ENCODE measurements at regions not wholly inside any gene's neighbourhood (a gene's known extent, or its start where the extent isn't known, plus 50 kb on each side); places are given as distances from the start of the nearest gene placed in this dataset.

DNA sequence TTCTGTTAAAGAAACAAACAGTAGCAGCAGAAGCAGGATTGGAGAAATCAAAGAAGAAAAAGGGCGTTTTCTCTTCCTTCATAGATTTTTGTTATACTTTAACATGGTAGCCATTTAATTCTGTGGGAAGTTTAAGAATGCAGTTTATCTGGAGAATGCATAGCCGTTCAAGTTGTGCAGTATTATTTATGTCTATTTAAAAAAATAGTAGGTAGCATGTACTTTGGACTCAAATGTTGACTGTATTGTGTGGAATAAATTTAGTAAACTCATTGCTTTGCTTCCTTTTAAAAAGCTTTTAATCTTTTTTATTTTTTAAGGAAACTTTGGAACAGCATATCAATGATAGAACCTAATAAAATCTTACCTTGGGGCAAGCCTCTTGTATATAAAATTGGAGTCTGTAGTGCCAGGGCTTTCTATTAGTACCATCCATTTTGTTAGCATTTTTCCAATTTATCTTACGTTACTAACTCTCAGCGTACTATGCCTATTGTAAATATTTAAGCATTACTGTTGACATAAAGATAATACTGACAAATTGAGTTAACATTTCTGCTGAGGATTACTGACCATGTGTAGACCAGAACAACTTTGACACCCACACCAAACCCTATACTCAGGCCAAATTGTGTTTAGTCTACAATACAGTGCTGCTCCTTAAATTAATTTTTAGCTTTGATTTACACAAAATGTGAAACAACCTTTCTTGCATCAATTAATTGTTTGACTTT lies 291.1 kb downstream of the NNT start:
- TF ChIP-seq ZNF565 (CRISPR knock-in tag; conservative IDR thresholded peaks at IDR 0.05; ENCODE audit: low read depth), result no peak
- TF ChIP-seq, protein P1, sequence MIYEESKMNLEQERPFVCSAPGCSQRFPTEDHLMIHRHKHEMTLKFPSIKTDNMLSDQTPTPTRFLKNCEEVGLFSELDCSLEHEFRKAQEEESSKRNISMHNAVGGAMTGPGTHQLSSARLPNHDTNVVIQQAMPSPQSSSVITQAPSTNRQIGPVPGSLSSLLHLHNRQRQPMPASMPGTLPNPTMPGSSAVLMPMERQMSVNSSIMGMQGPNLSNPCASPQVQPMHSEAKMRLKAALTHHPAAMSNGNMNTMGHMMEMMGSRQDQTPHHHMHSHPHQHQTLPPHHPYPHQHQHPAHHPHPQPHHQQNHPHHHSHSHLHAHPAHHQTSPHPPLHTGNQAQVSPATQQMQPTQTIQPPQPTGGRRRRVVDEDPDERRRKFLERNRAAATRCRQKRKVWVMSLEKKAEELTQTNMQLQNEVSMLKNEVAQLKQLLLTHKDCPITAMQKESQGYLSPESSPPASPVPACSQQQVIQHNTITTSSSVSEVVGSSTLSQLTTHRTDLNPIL (CRISPR knock-in tag; IDR thresholded peaks at IDR 0.05; ENCODE audit: low read depth), result no peak
- no peak for TF ChIP-seq ESRRG (CRISPR knock-in tag; IDR thresholded peaks at IDR 0.05)
- no peak for TF ChIP-seq TOX (CRISPR knock-in tag; IDR thresholded peaks at IDR 0.05; ENCODE audit: borderline replicate concordance)
- no peak for TF ChIP-seq BACH2 (CRISPR knock-in tag; IDR thresholded peaks at IDR 0.05; ENCODE audit: borderline replicate concordance)
- no peak for TF ChIP-seq ZFP3 (CRISPR knock-in tag; IDR thresholded peaks at IDR 0.05)
- TF ChIP-seq ZNF8 (CRISPR knock-in tag; IDR thresholded peaks at IDR 0.05), result no peak
- no peak for TF ChIP-seq ISL1 (CRISPR knock-in tag; IDR thresholded peaks at IDR 0.05)
- TF ChIP-seq CSDC2 (CRISPR knock-in tag; IDR thresholded peaks at IDR 0.05), result no peak
- ATAC-seq, result no peak

DNA sequence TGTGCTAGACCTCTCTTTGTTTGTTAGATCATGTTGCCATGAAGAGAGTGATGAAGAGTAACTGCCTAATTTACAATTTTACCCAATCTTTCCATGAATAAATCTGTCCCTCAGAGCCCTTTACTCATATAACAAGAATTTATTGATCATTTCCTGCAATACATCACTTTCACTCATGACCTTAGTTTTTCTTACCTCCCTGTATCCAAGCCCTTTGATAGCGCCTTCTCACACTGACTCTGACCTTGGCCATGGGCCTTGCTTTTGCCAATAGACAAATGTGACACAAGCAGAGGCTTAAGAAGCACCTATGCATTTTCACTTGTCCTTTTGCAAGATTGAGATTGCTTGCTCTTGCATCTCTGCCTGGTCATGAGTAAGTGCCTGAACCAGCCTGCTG lies 288.1 kb downstream of the NNT start:
- no peak for TF ChIP-seq SNAI2 (CRISPR knock-in tag; IDR thresholded peaks at IDR 0.05)
- no peak for TF ChIP-seq ISL1 (CRISPR knock-in tag; IDR thresholded peaks at IDR 0.05)
- TF ChIP-seq, protein P2, sequence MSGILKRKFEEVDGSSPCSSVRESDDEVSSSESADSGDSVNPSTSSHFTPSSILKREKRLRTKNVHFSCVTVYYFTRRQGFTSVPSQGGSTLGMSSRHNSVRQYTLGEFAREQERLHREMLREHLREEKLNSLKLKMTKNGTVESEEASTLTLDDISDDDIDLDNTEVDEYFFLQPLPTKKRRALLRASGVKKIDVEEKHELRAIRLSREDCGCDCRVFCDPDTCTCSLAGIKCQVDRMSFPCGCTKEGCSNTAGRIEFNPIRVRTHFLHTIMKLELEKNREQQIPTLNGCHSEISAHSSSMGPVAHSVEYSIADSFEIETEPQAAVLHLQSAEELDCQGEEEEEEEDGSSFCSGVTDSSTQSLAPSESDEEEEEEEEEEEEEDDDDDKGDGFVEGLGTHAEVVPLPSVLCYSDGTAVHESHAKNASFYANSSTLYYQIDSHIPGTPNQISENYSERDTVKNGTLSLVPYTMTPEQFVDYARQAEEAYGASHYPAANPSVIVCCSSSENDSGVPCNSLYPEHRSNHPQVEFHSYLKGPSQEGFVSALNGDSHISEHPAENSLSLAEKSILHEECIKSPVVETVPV (CRISPR knock-in tag; IDR thresholded peaks at IDR 0.05), result no peak
- no peak for TF ChIP-seq ZNF8 (CRISPR knock-in tag; IDR thresholded peaks at IDR 0.05)
- no peak for TF ChIP-seq BACH2 (CRISPR knock-in tag; IDR thresholded peaks at IDR 0.05; ENCODE audit: borderline replicate concordance)
- no peak for TF ChIP-seq CSDC2 (CRISPR knock-in tag; IDR thresholded peaks at IDR 0.05)
- TF ChIP-seq, protein P3, sequence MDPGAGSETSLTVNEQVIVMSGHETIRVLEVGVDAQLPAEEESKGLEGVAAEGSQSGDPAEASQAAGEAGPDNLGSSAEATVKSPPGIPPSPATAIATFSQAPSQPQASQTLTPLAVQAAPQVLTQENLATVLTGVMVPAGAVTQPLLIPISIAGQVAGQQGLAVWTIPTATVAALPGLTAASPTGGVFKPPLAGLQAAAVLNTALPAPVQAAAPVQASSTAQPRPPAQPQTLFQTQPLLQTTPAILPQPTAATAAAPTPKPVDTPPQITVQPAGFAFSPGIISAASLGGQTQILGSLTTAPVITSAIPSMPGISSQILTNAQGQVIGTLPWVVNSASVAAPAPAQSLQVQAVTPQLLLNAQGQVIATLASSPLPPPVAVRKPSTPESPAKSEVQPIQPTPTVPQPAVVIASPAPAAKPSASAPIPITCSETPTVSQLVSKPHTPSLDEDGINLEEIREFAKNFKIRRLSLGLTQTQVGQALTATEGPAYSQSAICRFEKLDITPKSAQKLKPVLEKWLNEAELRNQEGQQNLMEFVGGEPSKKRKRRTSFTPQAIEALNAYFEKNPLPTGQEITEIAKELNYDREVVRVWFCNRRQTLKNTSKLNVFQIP (CRISPR knock-in tag; IDR thresholded peaks at IDR 0.05; ENCODE audit: borderline replicate concordance, low read depth), result no peak
- TF ChIP-seq, protein P4, sequence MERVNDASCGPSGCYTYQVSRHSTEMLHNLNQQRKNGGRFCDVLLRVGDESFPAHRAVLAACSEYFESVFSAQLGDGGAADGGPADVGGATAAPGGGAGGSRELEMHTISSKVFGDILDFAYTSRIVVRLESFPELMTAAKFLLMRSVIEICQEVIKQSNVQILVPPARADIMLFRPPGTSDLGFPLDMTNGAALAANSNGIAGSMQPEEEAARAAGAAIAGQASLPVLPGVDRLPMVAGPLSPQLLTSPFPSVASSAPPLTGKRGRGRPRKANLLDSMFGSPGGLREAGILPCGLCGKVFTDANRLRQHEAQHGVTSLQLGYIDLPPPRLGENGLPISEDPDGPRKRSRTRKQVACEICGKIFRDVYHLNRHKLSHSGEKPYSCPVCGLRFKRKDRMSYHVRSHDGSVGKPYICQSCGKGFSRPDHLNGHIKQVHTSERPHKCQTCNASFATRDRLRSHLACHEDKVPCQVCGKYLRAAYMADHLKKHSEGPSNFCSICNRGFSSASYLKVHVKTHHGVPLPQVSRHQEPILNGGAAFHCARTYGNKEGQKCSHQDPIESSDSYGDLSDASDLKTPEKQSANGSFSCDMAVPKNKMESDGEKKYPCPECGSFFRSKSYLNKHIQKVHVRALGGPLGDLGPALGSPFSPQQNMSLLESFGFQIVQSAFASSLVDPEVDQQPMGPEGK (CRISPR knock-in tag; IDR thresholded peaks at IDR 0.05; ENCODE audit: borderline replicate concordance), result no peak
- ATAC-seq, result no peak

DNA sequence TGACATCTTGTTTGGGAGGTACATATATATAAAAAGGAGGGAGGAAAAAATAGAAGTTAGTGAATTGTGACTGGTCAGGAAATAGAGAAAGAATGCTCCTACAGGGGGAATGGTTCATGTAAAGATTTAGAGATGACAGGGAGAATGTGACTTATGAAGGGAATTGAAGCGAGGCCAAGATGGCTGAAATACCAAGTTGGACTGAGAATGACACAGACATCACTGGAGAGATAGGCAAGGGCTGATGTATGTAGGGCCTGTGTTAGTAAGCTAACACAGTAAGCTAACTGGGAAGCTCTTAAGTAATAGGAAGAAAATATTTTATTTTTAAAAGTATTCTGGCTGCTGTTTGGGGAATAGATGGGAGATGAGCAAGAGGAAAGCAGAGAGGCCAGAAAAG lies 286.3 kb downstream of the NNT start:
- TF ChIP-seq, protein P1 (CRISPR knock-in tag; IDR thresholded peaks at IDR 0.05; ENCODE audit: low read depth), result no peak
- TF ChIP-seq BACH2 (CRISPR knock-in tag; IDR thresholded peaks at IDR 0.05; ENCODE audit: borderline replicate concordance) (no peak), RARB (CRISPR knock-in tag; IDR thresholded peaks at IDR 0.05) (no peak), GLIS3 (CRISPR knock-in tag; IDR thresholded peaks at IDR 0.05) (no peak), TCF4 (CRISPR knock-in tag; IDR thresholded peaks at IDR 0.05; ENCODE audit: borderline replicate concordance) (no peak), CSDC2 (CRISPR knock-in tag; IDR thresholded peaks at IDR 0.05) (no peak), ZNF565 (CRISPR knock-in tag; conservative IDR thresholded peaks at IDR 0.05; ENCODE audit: low read depth) (no peak), ZNF8 (CRISPR knock-in tag; IDR thresholded peaks at IDR 0.05) (no peak), OSR1 (CRISPR knock-in tag; IDR thresholded peaks at IDR 0.05) (no peak), SNAI2 (CRISPR knock-in tag; IDR thresholded peaks at IDR 0.05) (no peak), TOX (CRISPR knock-in tag; IDR thresholded peaks at IDR 0.05; ENCODE audit: borderline replicate concordance) (no peak), ISL1 (CRISPR knock-in tag; IDR thresholded peaks at IDR 0.05) (no peak), ARNTL (CRISPR knock-in tag; IDR thresholded peaks at IDR 0.05; ENCODE audit: borderline replicate concordance, low read depth) (no peak), ZFP3 (CRISPR knock-in tag; IDR thresholded peaks at IDR 0.05) (no peak), ZC3H10 (CRISPR knock-in tag; IDR thresholded peaks at IDR 0.05) (no peak), ESRRG (CRISPR knock-in tag; IDR thresholded peaks at IDR 0.05) (no peak), PPARA (CRISPR knock-in tag; IDR thresholded peaks at IDR 0.05; ENCODE audit: borderline replicate concordance) (no peak)
- TF ChIP-seq, protein P3 (CRISPR knock-in tag; IDR thresholded peaks at IDR 0.05; ENCODE audit: borderline replicate concordance, low read depth), result no peak
- TF ChIP-seq, protein P5, sequence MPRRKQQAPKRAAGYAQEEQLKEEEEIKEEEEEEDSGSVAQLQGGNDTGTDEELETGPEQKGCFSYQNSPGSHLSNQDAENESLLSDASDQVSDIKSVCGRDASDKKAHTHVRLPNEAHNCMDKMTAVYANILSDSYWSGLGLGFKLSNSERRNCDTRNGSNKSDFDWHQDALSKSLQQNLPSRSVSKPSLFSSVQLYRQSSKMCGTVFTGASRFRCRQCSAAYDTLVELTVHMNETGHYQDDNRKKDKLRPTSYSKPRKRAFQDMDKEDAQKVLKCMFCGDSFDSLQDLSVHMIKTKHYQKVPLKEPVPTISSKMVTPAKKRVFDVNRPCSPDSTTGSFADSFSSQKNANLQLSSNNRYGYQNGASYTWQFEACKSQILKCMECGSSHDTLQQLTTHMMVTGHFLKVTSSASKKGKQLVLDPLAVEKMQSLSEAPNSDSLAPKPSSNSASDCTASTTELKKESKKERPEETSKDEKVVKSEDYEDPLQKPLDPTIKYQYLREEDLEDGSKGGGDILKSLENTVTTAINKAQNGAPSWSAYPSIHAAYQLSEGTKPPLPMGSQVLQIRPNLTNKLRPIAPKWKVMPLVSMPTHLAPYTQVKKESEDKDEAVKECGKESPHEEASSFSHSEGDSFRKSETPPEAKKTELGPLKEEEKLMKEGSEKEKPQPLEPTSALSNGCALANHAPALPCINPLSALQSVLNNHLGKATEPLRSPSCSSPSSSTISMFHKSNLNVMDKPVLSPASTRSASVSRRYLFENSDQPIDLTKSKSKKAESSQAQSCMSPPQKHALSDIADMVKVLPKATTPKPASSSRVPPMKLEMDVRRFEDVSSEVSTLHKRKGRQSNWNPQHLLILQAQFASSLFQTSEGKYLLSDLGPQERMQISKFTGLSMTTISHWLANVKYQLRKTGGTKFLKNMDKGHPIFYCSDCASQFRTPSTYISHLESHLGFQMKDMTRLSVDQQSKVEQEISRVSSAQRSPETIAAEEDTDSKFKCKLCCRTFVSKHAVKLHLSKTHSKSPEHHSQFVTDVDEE (CRISPR knock-in tag; IDR thresholded peaks at IDR 0.05), result no peak
- TF ChIP-seq, protein P2 (CRISPR knock-in tag; IDR thresholded peaks at IDR 0.05), result no peak

More for the DNA sequence above, 286.3 kb downstream of the NNT start:
- ATAC-seq, result 0 out of 3 replicates have a peak, but pooled peaks have one; percentile 26
